ENCODE measurements at regions not wholly inside any gene's neighbourhood (a gene's known extent, or its start where the extent isn't known, plus 50 kb on each side); places are given as distances from the start of the nearest gene placed in this dataset.

DNA sequence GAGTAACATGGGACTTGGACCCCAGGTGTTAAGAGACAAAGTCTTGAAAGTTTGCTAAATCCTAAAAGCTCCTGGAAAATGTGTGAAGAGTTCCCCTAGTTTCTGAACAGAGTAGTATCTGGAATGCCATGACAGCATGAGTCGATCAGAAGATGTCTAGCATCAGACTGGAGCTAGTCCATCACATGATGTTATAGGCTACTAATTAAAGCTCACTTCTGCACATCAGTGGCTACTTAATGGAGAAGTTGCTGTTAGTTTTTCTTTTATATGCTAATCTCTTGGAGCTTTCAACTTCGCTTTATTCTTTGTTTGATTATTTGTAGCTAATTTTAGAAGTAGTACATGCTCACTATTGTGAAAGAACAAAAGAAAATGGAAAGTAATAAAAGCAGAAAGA lies 471.3 kb upstream of the KLF4 start:
- DNase-seq = no peak
- intact Hi-C loops (cut with DNase I; ENCODE audit: low total_unique reads) = no loop called here
- H3K9me3 ChIP-seq = no peaks in the 10 kb centered on the region
- 58 to 72% (median 63%) methylated on average over 2 of the region's 2 CpGs for WGBS, 5 donors
- H3K27me3 ChIP-seq = no peaks in the 10 kb centered on the region
- no peak overlapping the region for H3K27ac ChIP-seq
- no peaks in the 10 kb centered on the region for H3K4me1 ChIP-seq
- TF ChIP-seq EP300 (IDR thresholded peaks at IDR 0.05) (no peak), POLR2AphosphoS5 (IDR thresholded peaks at IDR 0.05) (no peak), POLR2A (IDR thresholded peaks at IDR 0.05) (no peak)
- TF ChIP-seq, protein P1, sequence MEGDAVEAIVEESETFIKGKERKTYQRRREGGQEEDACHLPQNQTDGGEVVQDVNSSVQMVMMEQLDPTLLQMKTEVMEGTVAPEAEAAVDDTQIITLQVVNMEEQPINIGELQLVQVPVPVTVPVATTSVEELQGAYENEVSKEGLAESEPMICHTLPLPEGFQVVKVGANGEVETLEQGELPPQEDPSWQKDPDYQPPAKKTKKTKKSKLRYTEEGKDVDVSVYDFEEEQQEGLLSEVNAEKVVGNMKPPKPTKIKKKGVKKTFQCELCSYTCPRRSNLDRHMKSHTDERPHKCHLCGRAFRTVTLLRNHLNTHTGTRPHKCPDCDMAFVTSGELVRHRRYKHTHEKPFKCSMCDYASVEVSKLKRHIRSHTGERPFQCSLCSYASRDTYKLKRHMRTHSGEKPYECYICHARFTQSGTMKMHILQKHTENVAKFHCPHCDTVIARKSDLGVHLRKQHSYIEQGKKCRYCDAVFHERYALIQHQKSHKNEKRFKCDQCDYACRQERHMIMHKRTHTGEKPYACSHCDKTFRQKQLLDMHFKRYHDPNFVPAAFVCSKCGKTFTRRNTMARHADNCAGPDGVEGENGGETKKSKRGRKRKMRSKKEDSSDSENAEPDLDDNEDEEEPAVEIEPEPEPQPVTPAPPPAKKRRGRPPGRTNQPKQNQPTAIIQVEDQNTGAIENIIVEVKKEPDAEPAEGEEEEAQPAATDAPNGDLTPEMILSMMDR (IDR thresholded peaks at IDR 0.05) = no peak
- no peaks in the 10 kb centered on the region for H3K36me3 ChIP-seq
- no peak overlapping the region for H3K4me3 ChIP-seq

DNA sequence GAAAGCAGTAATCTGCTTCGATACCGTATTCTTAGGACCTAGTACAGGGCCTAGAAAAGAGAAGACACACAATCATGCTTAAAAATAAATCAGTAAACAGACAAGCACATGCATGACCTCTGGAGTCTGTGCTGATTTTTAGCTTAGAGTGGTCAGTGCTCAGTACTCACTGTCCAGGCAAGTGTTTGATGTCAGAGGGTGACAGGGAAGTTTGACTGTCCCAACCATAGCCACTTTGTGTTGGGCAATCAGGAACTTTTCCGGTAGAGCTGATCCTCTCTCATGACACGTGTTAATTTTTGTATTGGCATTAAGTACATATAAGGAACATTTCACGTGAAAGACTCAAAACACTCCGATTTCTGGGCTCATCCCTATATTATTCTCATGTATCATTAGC lies 464.7 kb upstream of the KLF4 start:
- Histone ChIP-seq H3K27me3 (no peaks in the 10 kb centered on the region), H3K36me3 (no peaks in the 10 kb centered on the region), H3K4me1 (no peaks in the 10 kb centered on the region), H3K9me3 (peaks cover 0 to 4% (median 0%) of the 10 kb centered on the region in 4 donors), H3K27ac (no peak overlapping the region), H3K4me3 (no peak overlapping the region)
- DNase-seq = no peak
- WGBS, 5 donors = 83 to 94% (median 91%) methylated on average over 6 of the region's 6 CpGs
- intact Hi-C loops (cut with DNase I; ENCODE audit: low total_unique reads) = no loop called here
- TF ChIP-seq, protein P1 (IDR thresholded peaks at IDR 0.05) = no peak
- TF ChIP-seq POLR2AphosphoS5 (IDR thresholded peaks at IDR 0.05) = no peak
- no peak for TF ChIP-seq EP300 (IDR thresholded peaks at IDR 0.05)
- no peak for TF ChIP-seq POLR2A (IDR thresholded peaks at IDR 0.05)

DNA sequence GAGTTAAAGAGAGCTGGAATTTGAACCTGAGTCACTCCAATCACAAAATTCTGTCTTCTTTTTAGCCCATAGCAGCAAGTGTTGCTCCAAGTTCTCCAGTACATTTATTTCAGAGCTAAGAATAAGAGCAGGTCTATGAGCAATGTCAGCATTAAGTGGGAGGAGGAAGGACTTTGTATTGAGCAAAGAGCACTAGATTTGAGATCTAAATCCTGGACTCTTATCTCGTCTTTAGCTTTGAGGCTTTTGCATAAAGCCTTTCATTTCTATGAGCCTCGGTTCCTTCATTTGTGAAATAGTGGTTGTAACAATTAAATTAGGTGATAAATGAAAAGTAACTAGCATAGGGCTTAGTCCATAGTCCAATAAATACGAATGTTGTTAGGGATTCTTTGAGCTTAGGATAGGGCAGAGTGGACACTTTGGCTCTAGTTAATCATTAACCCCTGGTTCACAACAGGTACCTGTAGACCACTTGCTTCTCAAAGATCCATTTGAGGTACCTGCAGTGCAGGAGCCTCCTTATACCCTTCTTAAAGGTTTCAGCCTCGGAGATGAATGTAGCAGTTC lies 464.1 kb upstream of the KLF4 start:
- intact Hi-C loops (cut with DNase I; ENCODE audit: low total_unique reads) = no loop called here
- H3K36me3 ChIP-seq = no peaks in the 10 kb centered on the region
- peaks cover 0 to 4% (median 0%) of the 10 kb centered on the region in 4 donors for H3K9me3 ChIP-seq
- no peak for TF ChIP-seq EP300 (IDR thresholded peaks at IDR 0.05)
- TF ChIP-seq, protein P1 (IDR thresholded peaks at IDR 0.05) = no peak
- TF ChIP-seq POLR2A (IDR thresholded peaks at IDR 0.05) = no peak
- TF ChIP-seq POLR2AphosphoS5 (IDR thresholded peaks at IDR 0.05) = no peak
- no peak for DNase-seq
- no peaks in the 10 kb centered on the region for H3K27me3 ChIP-seq
- H3K4me1 ChIP-seq = no peaks in the 10 kb centered on the region
- H3K4me3 ChIP-seq = no peak overlapping the region
- WGBS, 5 donors = 59 to 72% (median 63%) methylated on average over 4 of the region's 4 CpGs
- no peak overlapping the region for H3K27ac ChIP-seq

DNA sequence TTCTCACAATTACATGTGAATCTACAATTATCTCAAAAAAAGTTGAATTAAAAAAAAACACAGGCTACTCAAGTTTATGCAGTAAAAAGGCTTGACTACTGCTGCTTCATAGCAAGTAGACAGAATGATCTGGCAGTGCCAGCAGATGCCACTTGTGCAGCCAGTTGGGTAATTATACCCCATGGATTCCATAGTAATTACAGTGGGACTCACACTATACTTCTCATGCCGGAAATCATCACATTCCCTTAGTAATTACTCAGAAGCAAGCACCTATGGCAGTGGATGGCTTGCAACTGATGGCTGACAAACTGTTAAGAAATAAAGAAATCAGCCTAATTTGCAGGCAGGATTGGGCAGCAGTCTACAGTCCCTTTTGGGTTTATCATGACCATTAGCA lies 463.2 kb upstream of the KLF4 start:
- Histone ChIP-seq H3K36me3 (no peaks in the 10 kb centered on the region), H3K27ac (no peak overlapping the region), H3K9me3 (peaks cover 0 to 4% (median 0%) of the 10 kb centered on the region in 4 donors), H3K27me3 (no peaks in the 10 kb centered on the region), H3K4me1 (peaks cover 0 to 6% (median 0%) of the 10 kb centered on the region in 4 donors), H3K4me3 (no peak overlapping the region)
- intact Hi-C loops (cut with DNase I; ENCODE audit: low total_unique reads) = no loop called here
- WGBS, 5 donors = 83 to 100% (median 96%) methylated on average over 1 of the region's 1 CpG
- DNase-seq = no peak
- TF ChIP-seq EP300 (IDR thresholded peaks at IDR 0.05) = no peak
- no peak for TF ChIP-seq POLR2A (IDR thresholded peaks at IDR 0.05)

DNA sequence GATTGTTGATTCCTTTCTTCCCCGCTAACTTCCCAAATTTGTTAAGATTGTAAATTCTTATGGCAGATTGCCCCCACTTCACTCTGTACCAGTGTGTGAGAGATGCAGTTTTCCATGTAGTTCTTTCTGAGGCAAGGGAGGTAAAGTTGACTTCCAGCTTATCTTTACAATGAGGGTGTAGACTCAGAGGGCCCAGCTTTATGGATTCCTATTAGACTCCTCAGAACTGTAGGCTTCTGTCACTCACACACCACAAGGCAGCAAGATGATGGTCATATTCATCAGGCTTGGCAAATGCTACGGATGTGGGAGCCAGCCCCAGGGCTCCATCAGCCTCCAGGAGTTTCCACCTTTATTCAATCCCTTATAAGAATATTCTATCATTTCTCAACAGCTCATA lies 461.9 kb upstream of the KLF4 start:
- no peak for TF ChIP-seq POLR2AphosphoS5 (IDR thresholded peaks at IDR 0.05)
- TF ChIP-seq EP300 (IDR thresholded peaks at IDR 0.05) = no peak
- no peak overlapping the region for H3K4me3 ChIP-seq
- intact Hi-C loops (cut with DNase I; ENCODE audit: low total_unique reads) = no loop called here
- 91 to 96% (median 95%) methylated on average over 2 of the region's 2 CpGs for WGBS, 5 donors
- no peak overlapping the region for H3K27ac ChIP-seq
- H3K27me3 ChIP-seq = no peaks in the 10 kb centered on the region
- DNase-seq = no peak
- peaks cover 0 to 16% (median 3%) of the 10 kb centered on the region in 4 donors for H3K4me1 ChIP-seq
- no peaks in the 10 kb centered on the region for H3K36me3 ChIP-seq
- peaks cover 0 to 4% (median 0%) of the 10 kb centered on the region in 4 donors for H3K9me3 ChIP-seq
